Nephron (organoid): ENCODE measurements at regions not wholly inside any gene's neighbourhood (a gene's known extent, or its start where the extent isn't known, plus 50 kb on each side); places are given as distances from the start of the nearest gene placed in this dataset.

ENCODE experiments used
- H3K27ac Mint-ChIP-seq, 3 experiments: 2 replicates each; pipeline ENCODE4 v1.8.0; 2020; ENCODE audit warnings: mixed read lengths in 3 of 3, mild to moderate bottlenecking in 2 of 3, moderate library complexity in 1 of 3
- H3K27me3 Mint-ChIP-seq: 2 replicates; pipeline ENCODE4 v1.8.0; 2021; ENCODE audit warnings: low read depth, mild to moderate bottlenecking, moderate library complexity, mixed read lengths
- H3K36me3 Mint-ChIP-seq: 2 replicates; pipeline ENCODE4 v1.8.0; 2020; ENCODE audit warnings: low read depth, mixed read lengths
- H3K4me1 Mint-ChIP-seq: 2 replicates; pipeline ENCODE4 v1.8.0; 2020; ENCODE audit warnings: mixed read lengths
- H3K4me3 Mint-ChIP-seq, 3 experiments: 2 replicates each; pipeline ENCODE4 v1.8.0; 2020; ENCODE audit warnings: mild to moderate bottlenecking in 3 of 3, mixed read lengths in 3 of 3, moderate library complexity in 2 of 3
- H3K9me3 Mint-ChIP-seq: 2 replicates; pipeline ENCODE4 v1.8.0; 2020; ENCODE audit warnings: mixed read lengths
- CTCF ChIP-seq, 3 experiments: fragments of 200-600 bp; sonication (generic); IDR thresholded peaks; one replicate each; pipeline ENCODE4 v1.5.0; 2021; ENCODE audit warnings: antibody characterized with exemption in 3 of 3; ENCODE audit not compliant: unreplicated experiment in 3 of 3

GRCh38 chr18:30280861-30281470 lies 761.6 kb downstream of the DSC3 start:
- Mint-ChIP-seq H3K4me1 (peaks cover 7% of the 10 kb centered on the region), H3K9me3 (no peaks in the 10 kb centered on the region), H3K27me3 (no peaks in the 10 kb centered on the region), H3K4me3 (no peak overlapping the region), H3K27ac (peak overlapping the region in 1 of 3 experiments; percentile 1), H3K36me3 (no peaks in the 10 kb centered on the region)
- TF ChIP-seq CTCF (IDR thresholded peaks at IDR 0.05; ENCODE audit: unreplicated experiment in 3 of 3), result peak; percentile 67 to 83 (median 71)

- no peaks in the 10 kb centered on the region for H3K27me3 Mint-ChIP-seq
- H3K36me3 Mint-ChIP-seq, result no peaks in the 10 kb centered on the region
- no peak overlapping the region for H3K4me3 Mint-ChIP-seq
- peaks cover 7% of the 10 kb centered on the region for H3K4me1 Mint-ChIP-seq
- TF ChIP-seq CTCF (IDR thresholded peaks at IDR 0.05; ENCODE audit: unreplicated experiment in 3 of 3), result no peak
- no peak overlapping the region for H3K27ac Mint-ChIP-seq
- no peaks in the 10 kb centered on the region for H3K9me3 Mint-ChIP-seq
Measured at GRCh38 chr18:30280186-30280585, 762.4 kb downstream of the DSC3 start.

GRCh38 chr18:30277676-30278075 lies 764.9 kb downstream of the DSC3 start:
- H3K27me3 Mint-ChIP-seq, result no peaks in the 10 kb centered on the region
- H3K36me3 Mint-ChIP-seq, result no peaks in the 10 kb centered on the region
- H3K9me3 Mint-ChIP-seq, result no peaks in the 10 kb centered on the region
- no peak overlapping the region for H3K4me3 Mint-ChIP-seq
- peaks cover 7% of the 10 kb centered on the region for H3K4me1 Mint-ChIP-seq
- peak overlapping the region in 2 of 3 experiments; percentile 17 to 57 for H3K27ac Mint-ChIP-seq
- no peak for TF ChIP-seq CTCF (IDR thresholded peaks at IDR 0.05; ENCODE audit: unreplicated experiment in 3 of 3)

- Mint-ChIP-seq H3K27ac (no peak overlapping the region), H3K4me3 (no peak overlapping the region), H3K27me3 (no peaks in the 10 kb centered on the region), H3K4me1 (no peaks in the 10 kb centered on the region), H3K9me3 (no peaks in the 10 kb centered on the region), H3K36me3 (no peaks in the 10 kb centered on the region)
- TF ChIP-seq CTCF (IDR thresholded peaks at IDR 0.05; ENCODE audit: unreplicated experiment in 3 of 3), result no peak
Measured at GRCh38 chr18:30271716-30272115, 770.8 kb downstream of the DSC3 start.

- TF ChIP-seq CTCF (IDR thresholded peaks at IDR 0.05; ENCODE audit: unreplicated experiment in 3 of 3), result no peak
- Mint-ChIP-seq H3K27ac (no peak overlapping the region), H3K9me3 (no peaks in the 10 kb centered on the region), H3K4me3 (no peak overlapping the region), H3K27me3 (no peaks in the 10 kb centered on the region), H3K4me1 (no peaks in the 10 kb centered on the region), H3K36me3 (no peaks in the 10 kb centered on the region)
Measured at GRCh38 chr18:30265190-30265589, 777.4 kb downstream of the DSC3 start.

GRCh38 chr18:30254331-30254730 lies 788.2 kb downstream of the DSC3 start:
- Mint-ChIP-seq H3K4me3 (no peak overlapping the region), H3K36me3 (no peaks in the 10 kb centered on the region), H3K4me1 (no peaks in the 10 kb centered on the region), H3K27ac (no peak overlapping the region), H3K27me3 (no peaks in the 10 kb centered on the region), H3K9me3 (no peaks in the 10 kb centered on the region)
- TF ChIP-seq CTCF (IDR thresholded peaks at IDR 0.05; ENCODE audit: unreplicated experiment in 3 of 3), result no peak
